GM12891 (cell line): ENCODE measurements at regions not wholly inside any gene's neighbourhood (a gene's known extent, or its start where the extent isn't known, plus 50 kb on each side); places are given as distances from the start of the nearest gene placed in this dataset.

ENCODE experiments used
- DNase-seq: peaks from one replicate; pipeline ENCODE4 v3.0.0; 2011; ENCODE audit warnings: low spot score; ENCODE audit not compliant: insufficient read length
- FAIRE-seq: peaks from 2 replicates; lab custom pipeline; 2011; peaks lifted over from hg19 to GRCh38; lab: Jason Lieb, UNC
- PAX5 ChIP-seq: IDR thresholded peaks from 2 replicates; pipeline ENCODE4 v1.6.1; 2011; ENCODE audit warnings: low read length, moderate library complexity, mild to moderate bottlenecking; ENCODE audit not compliant: insufficient read depth, severe bottlenecking
- POLR2A ChIP-seq: IDR thresholded peaks from 2 replicates; pipeline ENCODE4 v1.6.1; 2011; ENCODE audit warnings: low read depth, low read length, control low read depth
- POLR2AphosphoS5 ChIP-seq: IDR thresholded peaks from 2 replicates; pipeline ENCODE4 v1.6.1; 2011; ENCODE audit warnings: low read depth, low read length, control low read depth
- POU2F2 ChIP-seq: IDR thresholded peaks from 2 replicates; pipeline ENCODE4 v1.6.1; 2011; ENCODE audit warnings: low read depth, mild to moderate bottlenecking, control low read depth, low read length, moderate library complexity
- SPI1 ChIP-seq: IDR thresholded peaks from 2 replicates; pipeline ENCODE4 v1.6.1; 2011; ENCODE audit warnings: low read depth, low read length, control low read depth
- TAF1 ChIP-seq: IDR thresholded peaks from 2 replicates; pipeline ENCODE4 v1.6.1; 2011; ENCODE audit warnings: low read depth, low read length, control low read depth

- TF ChIP-seq POLR2AphosphoS5: no peak
- TF ChIP-seq TAF1: no peak
- TF ChIP-seq PAX5: no peak
- TF ChIP-seq POU2F2: no peak
- no peak for TF ChIP-seq SPI1
- TF ChIP-seq POLR2A: no peak
- no peak for DNase-seq
- no peak for FAIRE-seq
Measured at GRCh38 chr4:10312568-10312967, 144.7 kb downstream of the ZNF518B start.

GRCh38 chr4:10311939-10312338 lies 145.3 kb downstream of the ZNF518B start:
- DNase-seq (no peak), FAIRE-seq (no peak)
- TF ChIP-seq POLR2AphosphoS5 (no peak), POLR2A (no peak), PAX5 (no peak), SPI1 (no peak), POU2F2 (no peak), TAF1 (no peak)

GRCh38 chr4:10305816-10306215 lies 151.4 kb downstream of the ZNF518B start:
- TF ChIP-seq POLR2AphosphoS5 (no peak), SPI1 (no peak), TAF1 (no peak), PAX5 (no peak), POLR2A (no peak), POU2F2 (no peak)
- DNase-seq (no peak), FAIRE-seq (no peak)

- no peak for DNase-seq
- TF ChIP-seq PAX5: no peak
- TF ChIP-seq POLR2A: no peak
- TF ChIP-seq POU2F2: no peak
- no peak for TF ChIP-seq SPI1
- TF ChIP-seq POLR2AphosphoS5: no peak
- TF ChIP-seq TAF1: no peak
- no peak for FAIRE-seq
Measured at GRCh38 chr4:10303291-10303690, 153.9 kb downstream of the ZNF518B start.

GRCh38 chr4:10302096-10302495 lies 155.1 kb downstream of the ZNF518B start:
- no peak for DNase-seq
- FAIRE-seq: no peak
- TF ChIP-seq PAX5 (no peak), SPI1 (no peak), POLR2AphosphoS5 (no peak), POLR2A (no peak), TAF1 (no peak), POU2F2 (no peak)

- DNase-seq: no peak
- TF ChIP-seq POLR2A: no peak
- TF ChIP-seq SPI1: no peak
- no peak for TF ChIP-seq POU2F2
- no peak for TF ChIP-seq TAF1
- TF ChIP-seq POLR2AphosphoS5: no peak
- no peak for TF ChIP-seq PAX5
- FAIRE-seq: no peak
Measured at GRCh38 chr4:10299601-10300000, 157.6 kb downstream of the ZNF518B start.

- DNase-seq: no peak
- FAIRE-seq: no peak
- TF ChIP-seq POLR2AphosphoS5: no peak
- TF ChIP-seq POLR2A: no peak
- TF ChIP-seq SPI1: no peak
- no peak for TF ChIP-seq TAF1
- no peak for TF ChIP-seq PAX5
- TF ChIP-seq POU2F2: no peak
Measured at GRCh38 chr4:10298681-10299080, 158.5 kb downstream of the ZNF518B start.

- DNase-seq (no peak), FAIRE-seq (no peak)
- no peak for TF ChIP-seq PAX5
- TF ChIP-seq SPI1: no peak
- no peak for TF ChIP-seq POLR2AphosphoS5
- TF ChIP-seq POLR2A: no peak
- no peak for TF ChIP-seq POU2F2
- no peak for TF ChIP-seq TAF1
Measured at GRCh38 chr4:10296730-10297129, 160.5 kb downstream of the ZNF518B start.

GRCh38 chr4:10295301-10295700 lies 161.9 kb downstream of the ZNF518B start:
- DNase-seq (no peak), FAIRE-seq (no peak)
- TF ChIP-seq TAF1 (no peak), PAX5 (no peak), POU2F2 (no peak), POLR2AphosphoS5 (no peak), SPI1 (no peak), POLR2A (no peak)

- DNase-seq (no peak), FAIRE-seq (no peak)
- no peak for TF ChIP-seq SPI1
- TF ChIP-seq TAF1: no peak
- TF ChIP-seq POLR2A: no peak
- TF ChIP-seq PAX5: no peak
- TF ChIP-seq POU2F2: no peak
- TF ChIP-seq POLR2AphosphoS5: no peak
Measured at GRCh38 chr4:10289538-10289906, 167.7 kb downstream of the ZNF518B start.

GRCh38 chr4:10288830-10289537 lies 168.2 kb downstream of the ZNF518B start:
- TF ChIP-seq TAF1: no peak
- TF ChIP-seq POLR2A: no peak
- no peak for TF ChIP-seq SPI1
- TF ChIP-seq PAX5: no peak
- no peak for TF ChIP-seq POU2F2
- no peak for TF ChIP-seq POLR2AphosphoS5
- DNase-seq (no peak), FAIRE-seq (no peak)
